ENCODE measurements at regions not wholly inside any gene's neighbourhood (a gene's known extent, or its start where the extent isn't known, plus 50 kb on each side); places are given as distances from the start of the nearest gene placed in this dataset.

DNA sequence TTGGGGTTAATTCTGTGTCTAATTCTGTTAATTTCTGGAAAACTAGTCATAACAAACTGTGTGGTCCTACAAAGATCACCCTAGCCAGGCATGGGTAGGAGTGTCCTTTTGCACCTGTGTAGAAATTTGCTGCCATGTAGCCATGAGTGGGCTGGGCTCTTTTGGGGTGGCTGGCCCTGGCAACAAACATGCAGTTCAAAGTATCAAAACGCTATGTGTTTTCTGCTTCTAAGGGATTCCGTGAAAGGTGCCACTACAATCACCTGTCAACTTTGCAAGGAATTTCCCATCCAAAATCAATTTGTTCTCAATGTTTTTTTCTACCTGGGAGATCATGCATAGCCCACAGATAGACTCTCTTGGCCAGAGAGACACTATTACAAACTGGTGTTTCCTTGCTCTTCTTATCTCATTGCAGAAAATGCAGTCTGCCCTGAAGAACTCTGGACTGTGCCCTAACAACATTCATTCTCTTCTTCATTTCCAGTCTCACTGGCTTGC lies 537.7 kb upstream of the ID2 start:
- H3K9me3 ChIP-seq (ENCODE audit: control insufficient read depth, insufficient read depth, low read depth, low read length) = no peaks in the 10 kb centered on the region
- TF ChIP-seq, protein P1, sequence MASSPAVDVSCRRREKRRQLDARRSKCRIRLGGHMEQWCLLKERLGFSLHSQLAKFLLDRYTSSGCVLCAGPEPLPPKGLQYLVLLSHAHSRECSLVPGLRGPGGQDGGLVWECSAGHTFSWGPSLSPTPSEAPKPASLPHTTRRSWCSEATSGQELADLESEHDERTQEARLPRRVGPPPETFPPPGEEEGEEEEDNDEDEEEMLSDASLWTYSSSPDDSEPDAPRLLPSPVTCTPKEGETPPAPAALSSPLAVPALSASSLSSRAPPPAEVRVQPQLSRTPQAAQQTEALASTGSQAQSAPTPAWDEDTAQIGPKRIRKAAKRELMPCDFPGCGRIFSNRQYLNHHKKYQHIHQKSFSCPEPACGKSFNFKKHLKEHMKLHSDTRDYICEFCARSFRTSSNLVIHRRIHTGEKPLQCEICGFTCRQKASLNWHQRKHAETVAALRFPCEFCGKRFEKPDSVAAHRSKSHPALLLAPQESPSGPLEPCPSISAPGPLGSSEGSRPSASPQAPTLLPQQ (tag by site-specific recombination; IDR thresholded peaks at IDR 0.05) = no peak
- no peak for TF ChIP-seq ZNF416 (tag by site-specific recombination; IDR thresholded peaks at IDR 0.05)
- TF ChIP-seq ZNF16 (tag by site-specific recombination; IDR thresholded peaks at IDR 0.05; ENCODE audit: low read depth) = no peak
- no peak for TF ChIP-seq ZNF366 (tag by site-specific recombination; conservative IDR thresholded peaks at IDR 0.05)
- TF ChIP-seq, protein P2, sequence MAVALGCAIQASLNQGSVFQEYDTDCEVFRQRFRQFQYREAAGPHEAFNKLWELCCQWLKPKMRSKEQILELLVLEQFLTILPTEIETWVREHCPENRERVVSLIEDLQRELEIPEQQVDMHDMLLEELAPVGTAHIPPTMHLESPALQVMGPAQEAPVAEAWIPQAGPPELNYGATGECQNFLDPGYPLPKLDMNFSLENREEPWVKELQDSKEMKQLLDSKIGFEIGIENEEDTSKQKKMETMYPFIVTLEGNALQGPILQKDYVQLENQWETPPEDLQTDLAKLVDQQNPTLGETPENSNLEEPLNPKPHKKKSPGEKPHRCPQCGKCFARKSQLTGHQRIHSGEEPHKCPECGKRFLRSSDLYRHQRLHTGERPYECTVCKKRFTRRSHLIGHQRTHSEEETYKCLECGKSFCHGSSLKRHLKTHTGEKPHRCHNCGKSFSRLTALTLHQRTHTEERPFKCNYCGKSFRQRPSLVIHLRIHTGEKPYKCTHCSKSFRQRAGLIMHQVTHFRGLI (tag by site-specific recombination; IDR thresholded peaks at IDR 0.05) = no peak
- TF ChIP-seq, protein P3, sequence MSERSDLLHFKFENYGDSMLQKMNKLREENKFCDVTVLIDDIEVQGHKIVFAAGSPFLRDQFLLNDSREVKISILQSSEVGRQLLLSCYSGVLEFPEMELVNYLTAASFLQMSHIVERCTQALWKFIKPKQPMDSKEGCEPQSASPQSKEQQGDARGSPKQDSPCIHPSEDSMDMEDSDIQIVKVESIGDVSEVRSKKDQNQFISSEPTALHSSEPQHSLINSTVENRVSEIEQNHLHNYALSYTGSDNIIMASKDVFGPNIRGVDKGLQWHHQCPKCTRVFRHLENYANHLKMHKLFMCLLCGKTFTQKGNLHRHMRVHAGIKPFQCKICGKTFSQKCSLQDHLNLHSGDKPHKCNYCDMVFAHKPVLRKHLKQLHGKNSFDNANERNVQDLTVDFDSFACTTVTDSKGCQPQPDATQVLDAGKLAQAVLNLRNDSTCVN (tag by site-specific recombination; optimal IDR thresholded peaks at IDR 0.05) = no peak
- TF ChIP-seq KLF9 (tag by site-specific recombination; IDR thresholded peaks at IDR 0.05; ENCODE audit: low read depth) = no peak
- TF ChIP-seq HOXA7 (CRISPR knock-in tag; IDR thresholded peaks at IDR 0.05; ENCODE audit: borderline replicate concordance) = no peak
- no peak for TF ChIP-seq ZNF626 (tag by site-specific recombination; IDR thresholded peaks at IDR 0.05)
- TF ChIP-seq, protein P4, sequence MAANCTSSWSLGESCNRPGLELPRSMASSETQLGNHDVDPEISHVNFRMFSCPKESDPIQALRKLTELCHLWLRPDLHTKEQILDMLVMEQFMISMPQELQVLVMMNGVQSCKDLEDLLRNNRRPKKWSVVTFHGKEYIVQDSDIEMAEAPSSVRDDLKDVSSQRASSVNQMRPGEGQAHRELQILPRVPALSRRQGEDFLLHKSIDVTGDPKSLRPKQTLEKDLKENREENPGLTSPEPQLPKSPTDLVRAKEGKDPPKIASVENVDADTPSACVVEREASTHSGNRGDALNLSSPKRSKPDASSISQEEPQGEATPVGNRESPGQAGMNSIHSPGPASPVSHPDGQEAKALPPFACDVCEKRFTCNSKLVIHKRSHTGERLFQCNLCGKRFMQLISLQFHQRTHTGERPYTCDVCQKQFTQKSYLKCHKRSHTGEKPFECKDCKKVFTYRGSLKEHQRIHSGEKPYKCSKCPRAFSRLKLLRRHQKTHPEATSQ (tag by site-specific recombination; IDR thresholded peaks at IDR 0.05) = no peak
- TF ChIP-seq, protein P5, sequence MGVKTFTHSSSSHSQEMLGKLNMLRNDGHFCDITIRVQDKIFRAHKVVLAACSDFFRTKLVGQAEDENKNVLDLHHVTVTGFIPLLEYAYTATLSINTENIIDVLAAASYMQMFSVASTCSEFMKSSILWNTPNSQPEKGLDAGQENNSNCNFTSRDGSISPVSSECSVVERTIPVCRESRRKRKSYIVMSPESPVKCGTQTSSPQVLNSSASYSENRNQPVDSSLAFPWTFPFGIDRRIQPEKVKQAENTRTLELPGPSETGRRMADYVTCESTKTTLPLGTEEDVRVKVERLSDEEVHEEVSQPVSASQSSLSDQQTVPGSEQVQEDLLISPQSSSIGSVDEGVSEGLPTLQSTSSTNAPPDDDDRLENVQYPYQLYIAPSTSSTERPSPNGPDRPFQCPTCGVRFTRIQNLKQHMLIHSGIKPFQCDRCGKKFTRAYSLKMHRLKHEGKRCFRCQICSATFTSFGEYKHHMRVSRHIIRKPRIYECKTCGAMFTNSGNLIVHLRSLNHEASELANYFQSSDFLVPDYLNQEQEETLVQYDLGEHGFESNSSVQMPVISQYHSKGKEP (tag by site-specific recombination; IDR thresholded peaks at IDR 0.05) = no peak
- TF ChIP-seq ZNF501 (tag by site-specific recombination; IDR thresholded peaks at IDR 0.05) = no peak
- no peak for TF ChIP-seq ZNF19 (tag by site-specific recombination; IDR thresholded peaks at IDR 0.05; ENCODE audit: low read depth)
- TF ChIP-seq MYNN (tag by site-specific recombination; IDR thresholded peaks at IDR 0.05; ENCODE audit: borderline replicate concordance) = no peak
- TF ChIP-seq, protein P6, sequence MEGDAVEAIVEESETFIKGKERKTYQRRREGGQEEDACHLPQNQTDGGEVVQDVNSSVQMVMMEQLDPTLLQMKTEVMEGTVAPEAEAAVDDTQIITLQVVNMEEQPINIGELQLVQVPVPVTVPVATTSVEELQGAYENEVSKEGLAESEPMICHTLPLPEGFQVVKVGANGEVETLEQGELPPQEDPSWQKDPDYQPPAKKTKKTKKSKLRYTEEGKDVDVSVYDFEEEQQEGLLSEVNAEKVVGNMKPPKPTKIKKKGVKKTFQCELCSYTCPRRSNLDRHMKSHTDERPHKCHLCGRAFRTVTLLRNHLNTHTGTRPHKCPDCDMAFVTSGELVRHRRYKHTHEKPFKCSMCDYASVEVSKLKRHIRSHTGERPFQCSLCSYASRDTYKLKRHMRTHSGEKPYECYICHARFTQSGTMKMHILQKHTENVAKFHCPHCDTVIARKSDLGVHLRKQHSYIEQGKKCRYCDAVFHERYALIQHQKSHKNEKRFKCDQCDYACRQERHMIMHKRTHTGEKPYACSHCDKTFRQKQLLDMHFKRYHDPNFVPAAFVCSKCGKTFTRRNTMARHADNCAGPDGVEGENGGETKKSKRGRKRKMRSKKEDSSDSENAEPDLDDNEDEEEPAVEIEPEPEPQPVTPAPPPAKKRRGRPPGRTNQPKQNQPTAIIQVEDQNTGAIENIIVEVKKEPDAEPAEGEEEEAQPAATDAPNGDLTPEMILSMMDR (tag by site-specific recombination; IDR thresholded peaks at IDR 0.05) = no peak
- no peak for TF ChIP-seq ZNF585B (tag by site-specific recombination; IDR thresholded peaks at IDR 0.05)
- TF ChIP-seq, protein P7, sequence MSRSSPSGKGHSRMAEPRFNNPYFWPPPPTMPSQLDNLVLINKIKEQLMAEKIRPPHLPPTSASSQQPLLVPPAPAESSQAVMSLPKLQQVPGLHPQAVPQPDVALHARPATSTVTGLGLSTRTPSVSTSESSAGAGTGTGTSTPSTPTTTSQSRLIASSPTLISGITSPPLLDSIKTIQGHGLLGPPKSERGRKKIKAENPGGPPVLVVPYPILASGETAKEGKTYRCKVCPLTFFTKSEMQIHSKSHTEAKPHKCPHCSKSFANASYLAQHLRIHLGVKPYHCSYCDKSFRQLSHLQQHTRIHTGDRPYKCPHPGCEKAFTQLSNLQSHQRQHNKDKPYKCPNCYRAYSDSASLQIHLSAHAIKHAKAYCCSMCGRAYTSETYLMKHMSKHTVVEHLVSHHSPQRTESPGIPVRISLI (tag by site-specific recombination; IDR thresholded peaks at IDR 0.05) = no peak
- TF ChIP-seq BCL11B (tag by site-specific recombination; IDR thresholded peaks at IDR 0.05; ENCODE audit: low read depth) = no peak
- ChIA-PET CTCF (no interaction called here), POLR2A (no interaction called here)
- H3K4me3 ChIP-seq (ENCODE audit: low read depth, low read length) = no peak overlapping the region
- no peaks in the 10 kb centered on the region for H3K36me3 ChIP-seq (ENCODE audit: control insufficient read depth in 2 of 2, insufficient read depth in 1 of 2, low read length in 2 of 2)
- H3K27ac ChIP-seq (ENCODE audit: extremely low read depth, low read depth, low read length) = no peak overlapping the region
- H3K4me1 ChIP-seq (ENCODE audit: control insufficient read depth, insufficient read depth, low read length) = no peaks in the 10 kb centered on the region
